CD14-positive monocyte (primary cell): ENCODE measurements at regions not wholly inside any gene's neighbourhood (a gene's known extent, or its start where the extent isn't known, plus 50 kb on each side); places are given as distances from the start of the nearest gene placed in this dataset.
A peak's percentile ranks its signal among the peaks of the same experiment; 100 is the strongest.

Experiments
- DNase-seq, 3 donors: peaks; one replicate each; pipeline ENCODE4 v3.0.0-alpha.2; 2011 to 2022
- H2AFZ ChIP-seq: 2 replicates; pipeline ENCODE4 v1.6.0; 2012; ENCODE audit warnings: mild to moderate bottlenecking, low read depth, low read length, inconsistent platforms; ENCODE audit not compliant: insufficient read depth, poor library complexity, severe bottlenecking
- H3K27ac ChIP-seq, 2 donors: 1 replicate in 1 of 2; 2 replicates in 1 of 2; pipeline ENCODE4 v1.5.1; 2012 to 2013; ENCODE audit warnings: low read length in 2 of 2, control low read depth in 1 of 2, inconsistent platforms in 1 of 2, low read depth in 1 of 2, mild to moderate bottlenecking in 1 of 2
- H3K27me3 ChIP-seq, 2 donors: one replicate each; pipeline versions ENCODE4 v1.6.0 to v1.6.1; 2011 to 2013; ENCODE audit warnings: low read length in 2 of 2; ENCODE audit not compliant: control insufficient read depth in 2 of 2, insufficient read depth in 2 of 2
- H3K36me3 ChIP-seq, 2 donors: replicated peaks in 1 of 2; 1 replicate in 1 of 2; 2 replicates in 1 of 2; pipeline versions ENCODE4 v1.5.1 to v1.6.1; 2012 to 2013; ENCODE audit warnings: low read length in 2 of 2, control low read depth in 1 of 2, inconsistent platforms in 1 of 2, mild to moderate bottlenecking in 1 of 2; ENCODE audit not compliant: insufficient read depth in 2 of 2, control insufficient read depth in 1 of 2
- H3K4me1 ChIP-seq, 2 donors: 1 replicate in 1 of 2; 2 replicates in 1 of 2; pipeline versions ENCODE4 v1.5.1 to v1.6.1; 2012 to 2013; ENCODE audit warnings: low read length in 2 of 2, control low read depth in 1 of 2, inconsistent platforms in 1 of 2, mild to moderate bottlenecking in 1 of 2, moderate library complexity in 1 of 2; ENCODE audit not compliant: insufficient read depth in 2 of 2, control insufficient read depth in 1 of 2
- H3K4me2 ChIP-seq: replicated peaks from 2 replicates; pipeline ENCODE3; 2012; ENCODE audit warnings: low read length, moderate library complexity, mild to moderate bottlenecking; ENCODE audit not compliant: poor library complexity, severe bottlenecking; ENCODE audit errors: extremely low read depth
- H3K4me3 ChIP-seq, 3 experiments: fragments of 200-600 bp in 1 of 3; sonication (generic) in 1 of 3; replicated peaks in 1 of 3; 1 replicate in 2 of 3; 2 replicates in 1 of 3; pipeline ENCODE4 v1.5.1; 2011 to 2013; ENCODE audit warnings: low read length in 3 of 3, mild to moderate bottlenecking in 3 of 3, control low read depth in 2 of 3, low read depth in 2 of 3, inconsistent platforms in 1 of 3, moderate library complexity in 1 of 3
- H3K79me2 ChIP-seq: 2 replicates; pipeline ENCODE4 v1.6.0; 2012; ENCODE audit warnings: mild to moderate bottlenecking, control low read depth, inconsistent platforms, low read length, moderate library complexity; ENCODE audit not compliant: insufficient read depth
- H3K9ac ChIP-seq: 2 replicates; pipeline ENCODE4 v1.6.0; 2017; ENCODE audit warnings: low read length, mild to moderate bottlenecking; ENCODE audit not compliant: insufficient read depth, poor library complexity, severe bottlenecking
- H3K9me3 ChIP-seq, 2 donors: replicated peaks in 1 of 2; 1 replicate in 1 of 2; 2 replicates in 1 of 2; pipeline versions ENCODE4 v1.5.1 to v1.6.1; 2012 to 2013; ENCODE audit warnings: low read length in 2 of 2, control low read depth in 1 of 2; ENCODE audit not compliant: control insufficient read depth in 1 of 2, insufficient read depth in 1 of 2
- H4K20me1 ChIP-seq: 2 replicates; pipeline ENCODE4 v1.6.0; 2012; ENCODE audit warnings: mild to moderate bottlenecking, low read length, control low read depth, moderate library complexity; ENCODE audit not compliant: insufficient read depth
- H3K27ac Mint-ChIP-seq, 7 donors: one replicate each; pipeline ENCODE4 v1.8.0; 2020; ENCODE audit warnings: mild to moderate bottlenecking in 7 of 7, mixed read lengths in 7 of 7, moderate library complexity in 6 of 7, inconsistent platforms in 2 of 7
- H3K27me3 Mint-ChIP-seq, 3 donors: one replicate each; pipeline ENCODE4 v1.8.0; 2021 to 2022; ENCODE audit warnings: low read depth in 3 of 3, mild to moderate bottlenecking in 3 of 3, mixed read lengths in 3 of 3, moderate library complexity in 3 of 3, inconsistent platforms in 1 of 3
- H3K36me3 Mint-ChIP-seq, 2 donors: one replicate each; pipeline ENCODE4 v1.8.0; 2020; ENCODE audit warnings: mixed read lengths in 2 of 2, inconsistent platforms in 1 of 2, mild to moderate bottlenecking in 1 of 2
- H3K4me1 Mint-ChIP-seq: one replicate; pipeline ENCODE4 v1.8.0; 2020; ENCODE audit warnings: mild to moderate bottlenecking, mixed read lengths
- H3K4me3 Mint-ChIP-seq, 2 donors: one replicate each; pipeline ENCODE4 v1.8.0; 2020; ENCODE audit warnings: mild to moderate bottlenecking in 2 of 2, mixed read lengths in 2 of 2, moderate library complexity in 1 of 2
- H3K9me3 Mint-ChIP-seq, 7 donors: one replicate each; pipeline ENCODE4 v1.8.0; 2020 to 2022; ENCODE audit warnings: mixed read lengths in 7 of 7, mild to moderate bottlenecking in 6 of 7, moderate library complexity in 6 of 7, inconsistent platforms in 2 of 7
- WGBS: methylation state at CpG from one replicate; pipeline ENCODE4 v1.1.5; 2013; ENCODE audit warnings: missing lambda C conversion rate; ENCODE audit not compliant: insufficient coverage; 5-methylcytosine and 5-hydroxymethylcytosine counted together
- intact Hi-C, 2 donors: fragments of 100-400 bp; cut with micrococcal nuclease; formaldehyde crosslinking; loops; one replicate each; pipeline versions ENCODE4 v1.15.0 to v1.15.1; 2023
- TF ChIP-seq, protein P1 (sequence below): fragments of 200-600 bp; IDR thresholded peaks from one replicate; pipeline ENCODE4 v1.8.0; 2022; ENCODE audit warnings: antibody characterized with exemption, mild to moderate bottlenecking

DNA sequence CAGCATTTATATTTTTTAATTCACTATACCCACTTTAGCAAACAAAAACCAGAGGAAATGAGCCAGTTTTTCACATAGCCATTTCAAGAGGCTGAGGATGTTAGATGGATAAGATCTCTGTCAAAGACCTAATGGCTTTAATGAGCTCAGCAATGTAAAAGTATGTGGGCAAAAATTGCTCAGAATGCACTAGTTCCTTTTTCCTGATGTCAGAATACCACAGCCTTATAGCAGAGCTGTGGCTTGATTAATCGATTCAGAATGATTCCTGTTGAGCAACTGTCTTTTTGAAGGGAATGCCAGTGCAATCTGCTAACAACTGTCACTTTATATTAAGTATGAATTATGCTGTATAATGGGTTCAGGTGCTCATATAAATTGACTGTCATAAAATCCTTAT lies 100.6 kb upstream of the HIVEP1 start:
- intact Hi-C loops: no loop called here
- Histone ChIP-seq H4K20me1 (no peaks in the 10 kb centered on the region), H3K27ac (no peak overlapping the region), H3K9me3 (no peaks in the 10 kb centered on the region), H3K36me3 (no peaks in the 10 kb centered on the region), H2AFZ (no peak overlapping the region), H3K27me3 (no peaks in the 10 kb centered on the region), H3K4me2 (no peak overlapping the region), H3K4me1 (no peaks in the 10 kb centered on the region), H3K79me2 (no peaks in the 10 kb centered on the region), H3K4me3 (no peak overlapping the region), H3K9ac (no peak overlapping the region)
- Mint-ChIP-seq H3K27me3 (peaks cover 0 to 3% (median 0%) of the 10 kb centered on the region in 3 donors), H3K4me1 (no peaks in the 10 kb centered on the region), H3K9me3 (peaks cover 0 to 3% (median 0%) of the 10 kb centered on the region in 7 donors), H3K36me3 (no peaks in the 10 kb centered on the region), H3K4me3 (no peak overlapping the region), H3K27ac (no peak overlapping the region)
- peak in 1 of 3 donors; percentile 2 for DNase-seq
- TF ChIP-seq, protein P1, sequence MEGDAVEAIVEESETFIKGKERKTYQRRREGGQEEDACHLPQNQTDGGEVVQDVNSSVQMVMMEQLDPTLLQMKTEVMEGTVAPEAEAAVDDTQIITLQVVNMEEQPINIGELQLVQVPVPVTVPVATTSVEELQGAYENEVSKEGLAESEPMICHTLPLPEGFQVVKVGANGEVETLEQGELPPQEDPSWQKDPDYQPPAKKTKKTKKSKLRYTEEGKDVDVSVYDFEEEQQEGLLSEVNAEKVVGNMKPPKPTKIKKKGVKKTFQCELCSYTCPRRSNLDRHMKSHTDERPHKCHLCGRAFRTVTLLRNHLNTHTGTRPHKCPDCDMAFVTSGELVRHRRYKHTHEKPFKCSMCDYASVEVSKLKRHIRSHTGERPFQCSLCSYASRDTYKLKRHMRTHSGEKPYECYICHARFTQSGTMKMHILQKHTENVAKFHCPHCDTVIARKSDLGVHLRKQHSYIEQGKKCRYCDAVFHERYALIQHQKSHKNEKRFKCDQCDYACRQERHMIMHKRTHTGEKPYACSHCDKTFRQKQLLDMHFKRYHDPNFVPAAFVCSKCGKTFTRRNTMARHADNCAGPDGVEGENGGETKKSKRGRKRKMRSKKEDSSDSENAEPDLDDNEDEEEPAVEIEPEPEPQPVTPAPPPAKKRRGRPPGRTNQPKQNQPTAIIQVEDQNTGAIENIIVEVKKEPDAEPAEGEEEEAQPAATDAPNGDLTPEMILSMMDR: no peak
- WGBS: no CpG with 5 or more reads among the region's 1 CpG

DNA sequence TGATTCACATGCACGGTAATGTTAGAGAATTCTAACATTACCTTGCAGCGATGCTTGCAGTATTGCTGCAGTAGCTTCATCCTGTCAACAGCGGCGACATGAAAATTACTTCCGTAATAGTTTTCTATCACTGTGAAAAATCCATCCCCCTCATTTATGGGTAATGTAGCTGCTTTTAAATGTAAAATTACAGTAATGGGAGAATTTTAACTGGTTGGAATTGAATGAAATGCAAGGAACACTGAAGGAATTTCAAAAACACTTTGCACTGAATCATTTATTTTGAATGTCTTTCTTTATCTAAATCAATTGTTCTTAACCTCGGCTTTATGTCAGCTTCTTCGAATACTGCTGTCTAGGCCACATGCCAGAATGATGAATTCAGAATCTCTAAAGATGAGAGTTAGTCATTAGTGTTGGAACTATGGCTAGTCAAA lies 102.4 kb upstream of the HIVEP1 start:
- peaks cover 0 to 3% (median 0%) of the 10 kb centered on the region in 7 donors for H3K9me3 Mint-ChIP-seq
- no peak overlapping the region for H3K9ac ChIP-seq
- WGBS: 86% methylated on average over 1 of the region's 7 CpGs
- no peak overlapping the region for H3K27ac ChIP-seq
- H3K9me3 ChIP-seq: no peaks in the 10 kb centered on the region
- H3K27me3 Mint-ChIP-seq: no peaks in the 10 kb centered on the region
- H3K4me2 ChIP-seq: no peak overlapping the region
- no peak overlapping the region for H3K4me3 ChIP-seq
- H3K4me1 Mint-ChIP-seq: no peaks in the 10 kb centered on the region
- intact Hi-C loops: no loop called here
- TF ChIP-seq, protein P1: no peak
- H3K79me2 ChIP-seq: no peaks in the 10 kb centered on the region
- no peak for DNase-seq
- H3K4me3 Mint-ChIP-seq: no peak overlapping the region
- no peak overlapping the region for H2AFZ ChIP-seq
- H3K27ac Mint-ChIP-seq: no peak overlapping the region
- no peaks in the 10 kb centered on the region for H3K27me3 ChIP-seq
- no peaks in the 10 kb centered on the region for H3K4me1 ChIP-seq
- H3K36me3 ChIP-seq: no peaks in the 10 kb centered on the region
- H4K20me1 ChIP-seq: no peaks in the 10 kb centered on the region
- no peaks in the 10 kb centered on the region for H3K36me3 Mint-ChIP-seq
